ENCODE measurements at regions not wholly inside any gene's neighbourhood (a gene's known extent, or its start where the extent isn't known, plus 50 kb on each side); places are given as distances from the start of the nearest gene placed in this dataset.

- no peak for DNase-seq
Measured at GRCh38 chr2:5845798-5846330, 153.7 kb downstream of the SOX11 start.

DNA sequence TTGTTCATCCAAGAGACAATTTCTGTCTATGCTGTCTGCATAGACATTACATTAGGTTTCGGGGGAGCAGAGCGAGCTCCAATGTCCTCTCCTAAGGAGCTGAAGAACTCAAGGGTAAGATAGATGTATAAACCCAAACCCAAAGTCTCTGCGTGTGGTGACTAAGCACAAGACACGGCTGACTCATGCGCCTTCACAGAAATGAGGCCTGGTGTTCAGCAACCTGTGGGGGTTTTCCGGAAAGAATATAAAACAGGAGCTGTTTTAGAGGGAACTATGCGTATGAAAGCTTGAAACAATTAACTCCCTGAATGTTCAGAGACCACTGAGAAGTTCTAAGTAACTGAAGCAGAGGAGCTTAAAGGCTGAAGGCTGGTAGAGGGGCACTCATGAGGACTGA is 154.7 kb downstream of the SOX11 start:
- no peak for DNase-seq

- DNase-seq, result no peak
Measured at GRCh38 chr2:5849562-5849961, 157.4 kb downstream of the SOX11 start.

DNA sequence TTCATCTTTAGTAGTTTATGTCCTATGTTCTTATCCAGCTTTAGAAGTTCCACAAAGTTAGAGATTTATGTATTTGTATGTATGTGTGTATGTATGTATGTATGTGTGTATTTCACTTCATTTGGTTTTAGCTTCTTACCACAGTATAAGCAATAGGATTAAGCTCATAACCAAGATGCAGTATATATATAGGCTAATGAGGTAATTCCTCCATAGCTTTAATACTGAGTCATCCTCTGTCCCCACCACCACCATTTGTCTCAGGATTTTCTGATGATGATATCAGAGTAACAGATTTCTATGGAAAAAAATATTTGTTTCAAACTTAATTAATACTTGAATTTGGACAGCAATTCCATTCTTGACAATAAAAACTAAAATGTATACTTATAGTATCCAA is 159.2 kb downstream of the SOX11 start:
- DNase-seq, result no peak

DNA sequence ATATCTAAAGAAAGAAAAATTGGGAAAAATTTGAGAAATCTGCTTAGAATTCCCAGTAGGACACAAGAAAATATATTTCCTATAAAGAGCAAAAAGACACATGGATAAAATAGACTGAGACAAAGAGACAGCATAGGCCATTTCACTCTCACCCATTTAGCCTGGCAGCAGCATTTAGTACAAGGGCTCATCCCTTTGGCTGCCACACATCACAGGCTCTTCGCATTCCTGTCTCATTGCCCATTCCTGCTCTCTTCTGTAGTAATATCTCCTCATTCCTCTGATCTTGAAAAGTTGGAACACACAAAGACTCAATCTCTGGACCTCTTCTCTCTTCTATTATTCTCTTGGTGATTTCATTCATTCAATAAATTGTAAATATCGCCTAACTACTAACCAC is 162.6 kb downstream of the SOX11 start:
- DNase-seq, result no peak

DNA sequence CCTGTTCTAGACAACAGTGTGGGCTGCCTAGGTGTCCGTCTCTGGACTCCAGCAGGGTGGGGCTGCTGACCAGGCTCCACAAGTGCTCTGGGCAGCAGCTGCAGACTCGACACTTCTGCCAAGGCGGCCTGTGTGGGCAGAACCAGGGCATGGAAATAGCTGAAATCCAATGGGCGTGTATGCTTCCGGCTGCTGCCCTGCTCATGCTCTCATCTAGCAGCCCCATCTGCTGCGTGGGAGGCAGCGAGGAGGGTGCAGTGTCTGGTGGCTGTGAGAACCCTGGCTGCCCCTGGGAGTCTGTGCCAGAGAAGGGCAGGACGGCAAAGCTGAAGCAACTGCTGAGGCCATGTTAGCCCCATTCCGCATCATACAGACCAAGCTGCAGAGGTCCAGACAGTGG is 174.9 kb downstream of the SOX11 start:
- no peak for DNase-seq

- DNase-seq, result no peak
Measured at GRCh38 chr2:5868931-5869330, 176.7 kb downstream of the SOX11 start.

GRCh38 chr2:5869936-5870335 is 177.8 kb downstream of the SOX11 start:
- no peak for DNase-seq

GRCh38 chr2:5877360-5877759 is 185.2 kb downstream of the SOX11 start:
- no peak for DNase-seq

DNA sequence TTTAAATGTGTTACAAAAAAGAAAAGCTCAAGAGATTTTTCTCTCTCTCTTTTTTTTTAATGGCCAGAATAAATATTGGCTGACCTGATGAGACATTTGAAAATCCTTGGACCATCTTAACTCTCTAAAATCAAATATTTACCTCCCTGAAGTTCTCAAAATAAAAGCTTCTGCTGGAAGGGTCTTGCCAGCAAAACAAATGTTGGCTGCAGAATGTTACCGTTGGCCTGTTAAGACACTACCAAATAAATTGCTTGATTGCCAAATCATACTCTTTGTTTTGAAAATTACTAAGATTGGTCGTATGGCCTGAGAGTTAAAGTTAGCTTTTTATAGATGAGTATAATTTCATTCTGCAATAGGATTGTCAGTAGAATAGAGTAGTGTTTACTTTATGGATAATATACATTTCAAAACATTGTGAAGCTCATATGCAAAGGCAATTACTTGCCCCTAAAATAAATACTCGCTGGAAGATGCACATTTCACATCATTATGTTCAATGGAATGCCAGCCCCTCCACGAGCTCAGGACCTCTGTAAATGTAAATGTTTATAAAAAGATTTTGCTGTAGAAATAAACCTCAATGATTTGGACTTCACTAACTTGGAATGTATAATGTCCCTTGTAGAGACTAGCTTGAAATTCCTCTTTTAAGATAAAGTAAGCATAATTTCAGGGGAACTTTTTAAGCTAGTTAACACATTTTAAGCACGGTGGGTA is 193.4 kb downstream of the SOX11 start:
- no peak for DNase-seq

DNA sequence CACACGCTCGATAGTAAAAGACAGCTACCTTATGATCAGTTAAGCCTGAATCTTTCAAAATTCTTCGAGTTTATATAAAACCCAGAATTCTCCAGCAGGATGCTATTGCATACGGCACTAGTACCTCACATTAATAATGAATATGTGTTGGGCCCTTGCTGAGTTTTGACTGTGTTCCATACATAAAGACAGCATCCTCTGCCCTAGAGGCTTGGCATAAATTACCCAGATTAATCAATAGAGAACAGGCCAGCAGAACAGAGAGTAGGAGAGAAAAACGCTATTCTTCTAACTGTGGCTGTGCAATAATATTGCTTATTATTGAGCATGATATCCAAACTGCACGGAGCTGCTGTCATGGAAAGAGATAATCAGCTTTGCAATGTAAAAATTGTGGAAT is 194.3 kb downstream of the SOX11 start:
- DNase-seq, result no peak

GRCh38 chr2:5888126-5888525 is 195.9 kb downstream of the SOX11 start:
- no peak for DNase-seq

- DNase-seq, result no peak
Measured at GRCh38 chr2:5889519-5889918, 197.3 kb downstream of the SOX11 start.

- no peak for DNase-seq
Measured at GRCh38 chr2:5894355-5894754, 202.2 kb downstream of the SOX11 start.

DNA sequence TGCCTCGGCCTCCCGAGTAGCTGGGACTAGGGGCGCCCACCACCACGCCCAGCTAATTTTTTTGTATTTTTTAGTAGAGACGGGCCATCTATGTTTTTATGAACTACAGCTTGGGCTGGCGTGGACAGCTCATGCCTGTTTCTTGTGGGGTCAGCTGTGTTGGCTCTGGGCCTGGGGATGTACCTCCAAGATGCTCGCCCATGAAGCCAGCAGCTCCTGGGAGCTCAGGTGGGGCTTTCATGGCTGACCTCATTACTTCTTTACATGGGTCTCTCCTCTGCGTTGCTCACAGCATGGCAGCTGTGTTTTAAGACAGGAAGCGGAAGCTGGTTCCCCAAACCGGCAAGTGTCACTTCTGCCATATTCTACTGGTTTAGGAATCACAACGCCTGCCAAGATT is 203.1 kb downstream of the SOX11 start:
- DNase-seq, result no peak

DNA sequence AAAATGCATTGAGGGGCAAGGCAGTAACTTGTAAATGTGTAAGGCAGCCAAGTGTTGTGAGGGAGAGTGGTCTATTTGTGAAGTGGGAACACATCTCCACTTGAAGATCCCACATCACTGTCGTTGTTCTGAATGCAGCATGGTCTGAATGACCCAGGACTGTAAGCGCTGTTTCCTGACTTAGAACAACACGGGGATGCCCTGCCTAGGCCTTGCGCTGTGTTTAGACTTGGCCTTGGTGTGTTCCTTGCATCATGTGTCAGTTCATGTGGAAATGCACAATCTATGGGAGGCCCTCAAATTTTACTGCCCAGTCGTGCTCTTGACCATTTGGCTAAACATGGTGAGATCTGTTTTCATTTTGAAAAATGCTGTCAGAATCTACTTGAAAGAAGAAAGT is 205.1 kb downstream of the SOX11 start:
- DNase-seq, result no peak

DNA sequence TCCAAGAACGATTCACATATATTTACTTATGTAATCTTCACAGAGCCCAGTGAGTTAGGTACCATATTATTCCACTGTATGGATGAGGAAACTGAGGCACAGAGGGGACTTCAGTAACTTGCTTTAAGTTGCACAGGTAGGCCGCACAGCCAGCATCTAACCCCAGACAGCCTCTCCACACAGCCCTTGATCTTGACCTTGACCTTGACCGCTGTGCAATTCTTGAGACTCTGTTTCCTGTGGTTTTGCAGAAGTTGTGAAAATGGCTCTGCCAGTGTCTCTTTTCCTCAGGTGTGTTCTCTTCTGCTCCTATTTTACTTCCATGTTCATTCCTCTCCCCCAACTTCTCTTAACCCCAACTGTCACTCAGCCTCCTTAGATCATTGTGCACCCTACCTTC is 206.5 kb downstream of the SOX11 start:
- no peak for DNase-seq

DNA sequence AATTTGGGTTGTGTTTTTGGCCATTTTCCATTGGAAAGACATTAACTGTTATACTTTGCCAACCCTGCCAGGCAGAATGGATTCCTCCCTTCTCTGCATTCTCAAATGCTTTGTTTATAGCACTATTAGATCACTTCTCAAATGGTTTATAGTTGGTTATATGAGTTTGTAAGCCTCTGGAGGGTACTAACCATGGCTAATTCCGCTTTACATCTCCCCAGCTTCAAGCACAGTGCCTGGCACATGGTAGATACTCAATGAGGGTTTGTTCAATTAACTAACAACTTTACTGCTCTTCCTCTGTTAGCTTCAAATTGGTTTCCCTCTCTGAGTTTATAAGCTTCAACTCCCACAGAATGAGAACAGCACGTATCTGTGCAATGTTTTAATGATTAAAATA is 213.5 kb downstream of the SOX11 start:
- DNase-seq, result no peak

DNA sequence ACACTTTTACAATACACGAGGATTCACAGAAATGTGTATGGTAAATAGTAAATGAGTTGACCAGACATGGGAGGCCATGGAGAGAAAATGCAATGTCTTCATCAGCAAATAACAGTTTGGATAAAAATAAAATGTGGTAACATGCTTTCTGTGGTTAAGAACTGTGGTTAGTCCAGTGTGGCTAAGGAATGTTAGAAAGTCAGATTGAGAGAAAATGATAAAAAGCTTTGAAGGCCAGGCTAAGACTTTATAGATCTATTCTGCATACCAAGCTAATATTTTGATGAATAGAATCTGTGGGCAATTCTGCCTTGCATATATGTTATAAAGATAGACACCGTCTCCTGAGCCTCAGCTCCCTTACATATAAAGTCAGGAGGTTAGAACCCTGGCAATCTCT is 215.9 kb downstream of the SOX11 start:
- DNase-seq, result no peak

DNA sequence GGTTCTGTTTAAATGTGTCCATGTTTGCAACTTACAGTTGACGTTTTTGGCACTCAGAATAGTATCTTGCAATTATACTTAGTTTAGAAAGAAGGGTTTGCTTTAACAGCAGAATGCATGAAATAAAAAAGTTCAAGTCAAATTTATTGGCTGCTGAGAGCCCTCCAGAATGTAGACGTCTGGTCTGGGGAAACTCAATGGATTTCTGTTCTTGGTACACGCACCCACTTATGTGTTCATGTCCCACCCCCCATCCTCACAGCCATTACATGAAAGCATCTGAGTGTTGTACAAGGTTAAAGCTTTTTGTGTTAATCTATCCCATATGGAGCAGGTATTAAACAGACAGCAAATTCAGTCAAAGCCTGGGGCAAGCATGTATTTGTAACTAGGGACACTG is 219.5 kb downstream of the SOX11 start:
- no peak for DNase-seq

GRCh38 chr2:5913711-5914395 is 221.7 kb downstream of the SOX11 start:
- DNase-seq, result no peak

DNA sequence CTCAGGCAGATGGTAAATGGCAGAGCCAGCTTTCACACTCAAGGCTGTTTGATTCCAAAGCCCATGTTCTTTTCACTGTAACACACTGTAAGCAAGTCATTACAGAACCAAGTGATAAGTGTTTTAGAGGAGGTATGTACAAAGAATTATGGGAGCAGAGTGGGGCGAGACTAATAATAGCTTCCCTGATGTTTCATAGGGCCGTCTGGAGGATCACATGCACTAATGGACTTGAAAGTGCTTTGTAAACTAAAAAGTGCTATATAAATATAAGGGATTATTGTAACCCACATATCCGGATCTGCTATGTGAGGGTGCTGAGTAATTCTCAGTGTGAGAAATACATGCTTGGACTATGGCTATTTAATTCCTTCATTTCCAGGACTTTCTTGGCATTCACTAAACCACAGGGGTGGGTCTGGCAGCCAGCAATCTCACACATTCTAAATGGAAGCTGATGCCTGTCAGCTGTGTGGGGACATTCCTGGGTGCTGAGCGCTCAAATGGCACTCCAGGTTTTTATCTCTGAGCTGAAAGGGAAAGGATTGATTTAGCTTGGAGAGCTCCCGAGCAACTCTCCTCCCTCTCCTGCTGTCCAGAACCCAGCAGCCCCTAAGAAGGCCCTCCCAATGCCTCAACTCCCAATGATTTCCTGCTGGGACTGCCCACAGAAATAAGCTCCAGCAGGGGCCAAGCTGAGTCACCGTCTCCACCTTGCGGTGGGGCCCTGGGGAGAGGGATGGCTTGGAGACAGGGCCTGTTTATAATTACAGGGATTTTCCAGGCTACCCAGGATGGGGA is 222.8 kb downstream of the SOX11 start:
- DNase-seq, result no peak

DNA sequence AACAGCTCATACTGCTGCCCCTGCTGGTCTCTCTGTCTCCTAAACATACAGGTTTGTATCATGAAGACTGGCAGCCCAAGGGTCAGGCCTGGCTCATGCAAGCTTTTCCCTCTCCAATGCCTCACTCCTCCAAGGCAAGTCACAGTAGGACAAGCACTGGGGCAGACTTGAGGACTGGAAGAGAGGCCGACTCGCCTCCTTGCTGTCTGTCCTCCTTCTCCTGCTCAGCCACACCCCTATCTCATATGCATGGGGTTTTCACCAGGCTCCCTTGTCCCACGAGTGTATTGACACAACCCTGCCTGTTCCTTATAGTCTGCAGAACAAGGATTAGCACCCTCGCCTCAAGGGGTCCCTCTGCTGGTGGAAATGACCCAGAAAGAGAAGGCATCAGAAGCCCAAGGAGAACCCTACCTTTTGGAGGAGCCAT is 223.7 kb downstream of the SOX11 start:
- DNase-seq, result peak in 1 of 2 donors; percentile 16
